ENCODE measurements at regions not wholly inside any gene's neighbourhood (a gene's known extent, or its start where the extent isn't known, plus 50 kb on each side); places are given as distances from the start of the nearest gene placed in this dataset.

DNA sequence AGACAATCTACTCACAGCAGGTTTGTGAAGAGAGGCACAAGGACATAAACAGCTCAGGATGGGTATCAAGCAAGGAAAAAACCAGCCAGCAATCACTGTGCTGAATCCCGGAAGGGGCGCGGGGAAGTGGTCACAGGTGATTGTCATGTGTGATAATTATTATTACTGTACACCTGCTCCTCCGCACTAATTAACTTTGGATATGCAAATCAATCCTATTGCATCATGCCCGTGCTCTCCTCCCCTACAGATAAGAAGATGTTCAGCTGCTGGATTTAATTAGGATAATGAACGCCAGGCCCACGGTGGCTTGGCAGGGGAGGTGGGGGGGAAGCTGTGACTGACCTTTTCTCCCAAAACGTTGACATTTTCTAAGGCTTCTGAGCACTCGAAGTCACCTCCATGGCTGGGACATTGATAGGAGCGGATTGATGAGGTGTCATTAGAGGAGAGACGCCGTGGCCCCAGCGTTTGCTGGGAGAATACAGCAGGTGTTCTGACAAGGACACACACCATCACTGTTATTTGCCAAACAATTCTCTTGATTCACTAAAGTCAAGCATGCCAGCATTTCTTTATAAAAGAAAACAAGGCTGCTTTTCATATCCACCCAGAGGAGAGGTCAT is 160.3 kb upstream of the VRK2 start:
- Histone ChIP-seq H3K27ac (no peak overlapping the region), H3K4me3 (no peak overlapping the region), H3K4me1 (no peaks in the 10 kb centered on the region), H3K27me3 (no peaks in the 10 kb centered on the region), H3K9me3 (no peaks in the 10 kb centered on the region), H3K36me3 (no peaks in the 10 kb centered on the region)
- WGBS, 2 donors (ENCODE audit: low coverage in 1 of 2) = 45 to 51% methylated on average over 9 to 13 of the region's 13 CpGs
- no peak for ATAC-seq
- no peak for TF ChIP-seq EP300 (IDR thresholded peaks at IDR 0.05)
- no peak for TF ChIP-seq POLR2AphosphoS5 (IDR thresholded peaks at IDR 0.05)
- TF ChIP-seq, protein P1, sequence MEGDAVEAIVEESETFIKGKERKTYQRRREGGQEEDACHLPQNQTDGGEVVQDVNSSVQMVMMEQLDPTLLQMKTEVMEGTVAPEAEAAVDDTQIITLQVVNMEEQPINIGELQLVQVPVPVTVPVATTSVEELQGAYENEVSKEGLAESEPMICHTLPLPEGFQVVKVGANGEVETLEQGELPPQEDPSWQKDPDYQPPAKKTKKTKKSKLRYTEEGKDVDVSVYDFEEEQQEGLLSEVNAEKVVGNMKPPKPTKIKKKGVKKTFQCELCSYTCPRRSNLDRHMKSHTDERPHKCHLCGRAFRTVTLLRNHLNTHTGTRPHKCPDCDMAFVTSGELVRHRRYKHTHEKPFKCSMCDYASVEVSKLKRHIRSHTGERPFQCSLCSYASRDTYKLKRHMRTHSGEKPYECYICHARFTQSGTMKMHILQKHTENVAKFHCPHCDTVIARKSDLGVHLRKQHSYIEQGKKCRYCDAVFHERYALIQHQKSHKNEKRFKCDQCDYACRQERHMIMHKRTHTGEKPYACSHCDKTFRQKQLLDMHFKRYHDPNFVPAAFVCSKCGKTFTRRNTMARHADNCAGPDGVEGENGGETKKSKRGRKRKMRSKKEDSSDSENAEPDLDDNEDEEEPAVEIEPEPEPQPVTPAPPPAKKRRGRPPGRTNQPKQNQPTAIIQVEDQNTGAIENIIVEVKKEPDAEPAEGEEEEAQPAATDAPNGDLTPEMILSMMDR (IDR thresholded peaks at IDR 0.05) = no peak
- TF ChIP-seq POLR2A (IDR thresholded peaks at IDR 0.05) = no peak

DNA sequence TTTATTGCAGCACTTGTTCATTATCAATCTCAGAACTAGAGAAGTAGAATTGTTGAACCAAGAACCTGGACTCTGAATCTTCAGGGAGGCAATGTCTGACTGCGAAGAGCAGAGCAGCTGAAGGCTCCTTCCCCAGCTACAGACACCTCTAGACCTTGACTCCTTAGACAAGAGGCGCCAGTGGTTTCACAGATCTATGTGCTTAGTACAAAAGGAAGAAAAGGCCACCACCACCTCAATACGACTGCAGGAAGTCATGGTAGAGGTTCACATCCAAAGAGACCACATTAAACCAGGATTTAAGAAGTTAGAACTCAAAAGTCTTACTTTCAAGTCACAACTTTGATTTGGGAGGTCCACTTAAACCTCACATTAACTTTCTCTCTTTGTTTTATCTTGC is 158.1 kb upstream of the VRK2 start:
- Histone ChIP-seq H3K27me3 (no peaks in the 10 kb centered on the region), H3K9me3 (no peaks in the 10 kb centered on the region), H3K36me3 (no peaks in the 10 kb centered on the region), H3K4me3 (no peak overlapping the region), H3K4me1 (no peaks in the 10 kb centered on the region), H3K27ac (no peak overlapping the region)
- no peak for ATAC-seq
- 87 to 90% methylated on average over 2 to 3 of the region's 3 CpGs for WGBS, 2 donors (ENCODE audit: low coverage in 1 of 2)
- no peak for TF ChIP-seq EP300 (IDR thresholded peaks at IDR 0.05)
- no peak for TF ChIP-seq POLR2A (IDR thresholded peaks at IDR 0.05)
- no peak for TF ChIP-seq POLR2AphosphoS5 (IDR thresholded peaks at IDR 0.05)
- TF ChIP-seq, protein P1 (IDR thresholded peaks at IDR 0.05) = no peak

DNA sequence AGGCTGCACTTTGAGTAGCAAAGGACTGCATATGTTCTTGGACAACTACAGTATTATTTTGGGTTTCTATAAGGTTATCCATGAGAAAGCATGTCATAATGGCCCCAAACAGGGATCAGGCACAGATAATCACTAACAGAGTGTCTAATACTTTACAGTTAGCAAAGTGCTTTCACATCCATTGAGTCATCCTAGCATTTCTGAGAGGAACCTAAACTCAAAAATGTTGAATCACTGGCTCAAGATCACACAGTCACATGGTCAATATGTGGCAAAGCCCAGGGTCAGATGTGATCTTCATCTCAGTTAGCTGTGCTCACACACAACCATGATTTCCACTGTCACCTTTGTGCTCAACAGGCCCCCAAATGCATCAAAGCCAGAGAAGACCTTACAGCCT is 156.1 kb upstream of the VRK2 start:
- H3K9me3 ChIP-seq = no peaks in the 10 kb centered on the region
- H3K27ac ChIP-seq = no peak overlapping the region
- no peak overlapping the region for H3K4me3 ChIP-seq
- no peak for TF ChIP-seq EP300 (IDR thresholded peaks at IDR 0.05)
- H3K27me3 ChIP-seq = no peaks in the 10 kb centered on the region
- no peaks in the 10 kb centered on the region for H3K36me3 ChIP-seq
- no peaks in the 10 kb centered on the region for H3K4me1 ChIP-seq
- ATAC-seq = no peak

DNA sequence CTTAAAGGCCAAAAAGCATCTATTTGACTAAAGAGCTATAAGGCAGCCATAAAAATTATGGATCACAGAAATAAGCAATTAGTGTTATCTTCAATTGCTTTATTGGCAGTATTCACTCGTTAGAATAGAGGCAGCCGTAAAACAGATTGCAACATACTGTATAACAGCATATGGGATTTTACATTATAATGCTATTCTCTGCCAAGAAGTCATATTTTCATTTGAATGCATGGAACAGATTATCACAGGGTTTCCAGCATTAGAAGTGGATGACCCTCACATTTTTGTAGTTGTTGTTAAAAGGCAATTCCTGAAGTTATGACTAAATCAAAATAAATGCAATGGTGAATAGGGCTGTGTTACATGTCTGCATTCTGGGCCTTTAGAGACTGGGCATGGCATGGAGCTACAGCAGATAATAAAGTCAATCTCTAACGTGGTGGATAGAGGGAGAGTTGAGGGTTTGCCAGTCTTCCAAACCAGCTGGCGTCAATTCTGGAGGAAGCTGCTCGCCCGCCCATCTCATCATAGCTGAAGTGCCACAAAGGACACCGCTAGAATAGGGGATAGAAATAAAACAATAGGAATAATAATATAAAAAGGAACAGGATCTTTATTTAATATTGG is 155.4 kb upstream of the VRK2 start:
- H3K27me3 ChIP-seq = no peaks in the 10 kb centered on the region
- no peak overlapping the region for H3K27ac ChIP-seq
- H3K36me3 ChIP-seq = no peaks in the 10 kb centered on the region
- no peak for ATAC-seq
- 79 to 92% methylated on average over 7 of the region's 7 CpGs for WGBS, 2 donors (ENCODE audit: low coverage in 1 of 2)
- H3K9me3 ChIP-seq = no peaks in the 10 kb centered on the region
- H3K4me1 ChIP-seq = no peaks in the 10 kb centered on the region
- no peak overlapping the region for H3K4me3 ChIP-seq
- TF ChIP-seq POLR2A (IDR thresholded peaks at IDR 0.05) = no peak
- TF ChIP-seq POLR2AphosphoS5 (IDR thresholded peaks at IDR 0.05) = no peak

DNA sequence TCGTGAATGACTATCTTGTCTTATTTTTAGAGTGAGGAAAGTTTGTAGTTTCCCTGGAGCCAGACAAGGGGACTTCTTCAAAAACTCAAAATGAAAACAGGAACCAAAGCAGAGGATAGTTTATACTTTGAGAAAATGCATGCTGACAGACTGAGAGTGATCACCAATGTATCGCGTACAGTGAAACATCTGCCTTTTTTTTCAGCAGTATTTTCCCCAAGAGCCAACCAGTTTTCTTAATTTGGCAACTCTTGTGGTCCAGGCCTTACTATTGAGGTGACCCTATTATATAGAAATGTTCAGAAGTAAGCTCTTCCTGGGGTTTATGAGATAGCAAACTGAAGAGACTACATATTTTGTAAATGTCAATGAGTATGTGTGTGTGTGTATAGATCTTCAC is 153.7 kb upstream of the VRK2 start:
- no peaks in the 10 kb centered on the region for H3K27me3 ChIP-seq
- no peaks in the 10 kb centered on the region for H3K4me1 ChIP-seq
- no peak for TF ChIP-seq POLR2AphosphoS5 (IDR thresholded peaks at IDR 0.05)
- TF ChIP-seq POLR2A (IDR thresholded peaks at IDR 0.05) = no peak
- TF ChIP-seq, protein P1 (IDR thresholded peaks at IDR 0.05) = no peak
- TF ChIP-seq EP300 (IDR thresholded peaks at IDR 0.05) = no peak
- H3K36me3 ChIP-seq = no peaks in the 10 kb centered on the region
- ATAC-seq = no peak
- WGBS, 2 donors (ENCODE audit: low coverage in 1 of 2) = 18 to 53% methylated on average over 3 of the region's 3 CpGs
- H3K4me3 ChIP-seq = no peak overlapping the region
- H3K9me3 ChIP-seq = no peaks in the 10 kb centered on the region
- H3K27ac ChIP-seq = no peak overlapping the region

DNA sequence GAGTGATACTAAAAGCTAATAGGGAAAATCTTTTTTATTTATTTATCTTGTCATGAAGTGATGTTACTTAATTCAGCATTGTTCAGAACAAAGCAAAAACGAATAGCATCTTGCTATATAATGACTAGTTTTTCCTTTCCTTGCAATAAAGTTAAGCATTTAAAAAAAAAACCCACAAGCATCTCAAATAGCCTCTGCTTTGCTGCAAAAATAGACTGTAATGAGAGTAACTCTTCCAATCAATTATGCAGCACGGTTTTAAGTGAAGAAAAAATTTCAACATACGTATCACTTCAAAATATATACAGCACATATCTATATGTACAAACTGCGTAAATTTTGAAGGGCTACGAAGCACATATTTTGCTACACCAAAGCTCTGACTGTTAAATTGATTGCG is 153.3 kb upstream of the VRK2 start:
- no peaks in the 10 kb centered on the region for H3K4me1 ChIP-seq
- no peak for ATAC-seq
- WGBS, 2 donors (ENCODE audit: low coverage in 1 of 2) = 56 to 63% methylated on average over 6 of the region's 6 CpGs
- no peak overlapping the region for H3K4me3 ChIP-seq
- H3K36me3 ChIP-seq = no peaks in the 10 kb centered on the region
- no peaks in the 10 kb centered on the region for H3K27me3 ChIP-seq
- no peak for TF ChIP-seq POLR2AphosphoS5 (IDR thresholded peaks at IDR 0.05)
- TF ChIP-seq POLR2A (IDR thresholded peaks at IDR 0.05) = no peak
- TF ChIP-seq, protein P1 (IDR thresholded peaks at IDR 0.05) = no peak
- TF ChIP-seq EP300 (IDR thresholded peaks at IDR 0.05) = no peak
- no peak overlapping the region for H3K27ac ChIP-seq
- H3K9me3 ChIP-seq = no peaks in the 10 kb centered on the region
